PC-3 (cell line): ENCODE measurements at regions not wholly inside any gene's neighbourhood (a gene's known extent, or its start where the extent isn't known, plus 50 kb on each side); places are given as distances from the start of the nearest gene placed in this dataset.
"Not testable (repeated sequence)": the region's sequence is repeated elsewhere in the genome, so short reads cannot be mapped to it uniquely, and the experiment has no call there.

Experiments used
- ATAC-seq: fragments of 200-7000 bp; cut with Tn5 transposase; 2 replicates; pipeline ENCODE4 v1.9.1; 2020; ENCODE audit warnings: mild to moderate bottlenecking, moderate library complexity
- BruUV-seq: library from RNA; stranded (reverse); fragments of 400-500 nt; replicated peaks from 2 replicates; lab custom pipeline; 2021; lab: Mats Ljungman, UMichigan
- CTCF ChIA-PET: fragments of 300-600 bp; sonication (Branson Sonifier 250); formaldehyde crosslinking; loops from one replicate; lab custom pipeline; 2022; ENCODE audit warnings: antibody characterized with exemption; lab: Charles Lee
- POLR2A ChIA-PET: fragments of 300-600 bp; sonication (Branson Sonifier 250); formaldehyde crosslinking; loops from one replicate; lab custom pipeline; 2022; ENCODE audit warnings: antibody characterized with exemption; ENCODE audit not compliant: unreplicated experiment; lab: Charles Lee
- DNase-seq: peaks from one replicate; pipeline ENCODE4 v3.0.0-alpha.2; 2015
- H2AFZ ChIP-seq: fragments of 300-600 bp; sonication (generic); 2 replicates; pipeline ENCODE4 v1.6.0; 2016; ENCODE audit warnings: antibody characterized with exemption, low read length
- H3F3A ChIP-seq: fragments of 300-600 bp; sonication (generic); one replicate; pipeline ENCODE4 v1.6.0; 2017; ENCODE audit warnings: antibody characterized with exemption, low read length, control low read depth, mild to moderate bottlenecking; ENCODE audit not compliant: unreplicated experiment
- H3K27ac ChIP-seq: fragments of 300-600 bp; sonication (generic); 2 replicates; pipeline ENCODE4 v1.5.1; 2016; ENCODE audit warnings: mild to moderate bottlenecking, low read length
- H3K27me3 ChIP-seq: fragments of 300-600 bp; sonication (generic); 2 replicates; pipeline ENCODE4 v1.6.1; 2016; ENCODE audit warnings: low read length, mixed read lengths
- H3K36me3 ChIP-seq: fragments of 300-600 bp; sonication (generic); 2 replicates; pipeline ENCODE4 v1.6.1; 2016; ENCODE audit warnings: low read depth, mixed run types, low read length, mixed read lengths
- H3K4me1 ChIP-seq: fragments of 300-600 bp; sonication (generic); 2 replicates; pipeline ENCODE4 v1.5.1; 2016; ENCODE audit warnings: low read length; ENCODE audit not compliant: insufficient read depth
- H3K4me2 ChIP-seq: fragments of 300-600 bp; sonication (generic); 2 replicates; pipeline ENCODE4 v1.6.0; 2016; ENCODE audit warnings: low read length
- H3K4me3 ChIP-seq: fragments of 300-600 bp; sonication (generic); 2 replicates; pipeline ENCODE4 v1.5.1; 2016; ENCODE audit warnings: mild to moderate bottlenecking, low read length, mixed read lengths
- H3K79me2 ChIP-seq: fragments of 300-600 bp; sonication (generic); 2 replicates; pipeline ENCODE4 v1.6.1; 2017; ENCODE audit warnings: low read length, mixed read lengths
- H3K9ac ChIP-seq: fragments of 300-600 bp; sonication (generic); 2 replicates; pipeline ENCODE4 v1.6.0; 2016; ENCODE audit warnings: mild to moderate bottlenecking, low read length
- H3K9me2 ChIP-seq: fragments of 300-600 bp; sonication (generic); replicated peaks from 2 replicates; pipeline ENCODE4 v1.6.1; 2016; ENCODE audit warnings: mixed run types, low read length, mixed read lengths
- H3K9me3 ChIP-seq: fragments of 300-600 bp; sonication (generic); 2 replicates; pipeline ENCODE4 v1.6.1; 2016; ENCODE audit warnings: low read length, mixed read lengths
- H4K20me1 ChIP-seq: fragments of 300-600 bp; sonication (generic); 2 replicates; pipeline ENCODE4 v1.6.1; 2016; ENCODE audit warnings: low read length, mixed read lengths
- CTCF ChIP-seq: fragments of 300-600 bp; sonication (generic); conservative IDR thresholded peaks from 2 replicates; pipeline ENCODE4 v1.5.1; 2017; ENCODE audit warnings: antibody characterized with exemption, low read depth, mild to moderate bottlenecking, low read length
- EZH2 ChIP-seq: fragments of 300-600 bp; sonication (generic); IDR thresholded peaks from one replicate; pipeline ENCODE4 v1.6.1; 2017; ENCODE audit warnings: antibody characterized with exemption, mild to moderate bottlenecking, low read length; ENCODE audit not compliant: unreplicated experiment
- EZH2phosphoT487 ChIP-seq: fragments of 300-600 bp; sonication (generic); IDR thresholded peaks from 2 replicates; pipeline ENCODE4 v1.6.1; 2018; ENCODE audit warnings: mild to moderate bottlenecking, antibody characterized with exemption, low read length, borderline replicate concordance
- intact Hi-C: fragments of 100-400 bp; cut with micrococcal nuclease; formaldehyde crosslinking; loops from 2 replicates; pipeline ENCODE4 v1.9.0; 2023

- H3K27me3 ChIP-seq, result peaks cover 71% of the 10 kb centered on the region
- no peaks in the 10 kb centered on the region for H4K20me1 ChIP-seq
- H3K27ac ChIP-seq, result no peak overlapping the region
- BruUV-seq, result no TSS peak
- no peak overlapping the region for H3K4me2 ChIP-seq
- POLR2A ChIA-PET, result interaction anchor here (0.5 kb wide), 1 partner anchor 426 kb away, joined by 3 read pairs; no protein-coding TSS in a partner anchor
- H3K9me3 ChIP-seq, result no peaks in the 10 kb centered on the region
- intact Hi-C loops, result no loop called here
- no peaks in the 10 kb centered on the region for H3K9me2 ChIP-seq
- CTCF ChIA-PET, result no interaction called here
- TF ChIP-seq CTCF, result no peak
- TF ChIP-seq EZH2phosphoT487, result no peak
- TF ChIP-seq EZH2, result no peak
- no peak for ATAC-seq
- no peaks in the 10 kb centered on the region for H3K4me1 ChIP-seq
- H3K79me2 ChIP-seq, result no peaks in the 10 kb centered on the region
- no peak overlapping the region for H3K4me3 ChIP-seq
- no peaks in the 10 kb centered on the region for H3F3A ChIP-seq
- no peaks in the 10 kb centered on the region for H3K36me3 ChIP-seq
- no peak for DNase-seq
- H2AFZ ChIP-seq, result no peak overlapping the region
- no peak overlapping the region for H3K9ac ChIP-seq
Measured at GRCh38 chr3:130576375-130577266, 59.6 kb downstream of the COL6A6 start.

- H3K27me3 ChIP-seq, result peaks cover 37% of the 10 kb centered on the region; the same call in 1 of the 2 replicates
- TF ChIP-seq CTCF (no peak), EZH2 (no peak), EZH2phosphoT487 (no peak)
- intact Hi-C loops, result no loop called here
- no peaks in the 10 kb centered on the region for H3K9me2 ChIP-seq
- no peaks in the 10 kb centered on the region for H3K79me2 ChIP-seq
- no peaks in the 10 kb centered on the region for H3K36me3 ChIP-seq
- ChIA-PET CTCF (no interaction called here), POLR2A (no interaction called here)
- H4K20me1 ChIP-seq, result no peaks in the 10 kb centered on the region
- BruUV-seq, result no TSS peak
- H3K9ac ChIP-seq, result no peak overlapping the region
- ATAC-seq, result no peak
- H3K27ac ChIP-seq, result no peak overlapping the region
- no peaks in the 10 kb centered on the region for H3K4me1 ChIP-seq
- no peaks in the 10 kb centered on the region for H3K9me3 ChIP-seq
- DNase-seq, result no peak
- no peak overlapping the region for H2AFZ ChIP-seq
- H3F3A ChIP-seq, result no peaks in the 10 kb centered on the region
- no peak overlapping the region for H3K4me3 ChIP-seq
- no peak overlapping the region for H3K4me2 ChIP-seq
Measured at GRCh38 chr3:130582457-130583153, 65.6 kb downstream of the COL6A6 start.

GRCh38 chr3:130594749-130595148 lies 77.8 kb downstream of the COL6A6 start:
- H3K27me3 ChIP-seq, result peaks cover 35% of the 10 kb centered on the region
- CTCF ChIA-PET, H3K4me1 ChIP-seq, H3K9me2 ChIP-seq, H3K9me3 ChIP-seq, BruUV-seq, H2AFZ ChIP-seq, POLR2A ChIA-PET, H3K79me2 ChIP-seq, H3K4me3 ChIP-seq, H4K20me1 ChIP-seq, H3K9ac ChIP-seq, H3F3A ChIP-seq, ATAC-seq, H3K4me2 ChIP-seq, H3K36me3 ChIP-seq, DNase-seq, H3K27ac ChIP-seq, intact Hi-C loops: not testable (repeated sequence)
